Natural killer cell treated with Interleukin-12 subunit alpha and Interleukin-12 subunit beta and Interleukin-15 and Interleukin-18, amount 100 ng/mL, for 72 hours (primary cell): ENCODE measurements at regions not wholly inside any gene's neighbourhood (a gene's known extent, or its start where the extent isn't known, plus 50 kb on each side); places are given as distances from the start of the nearest gene placed in this dataset.
"Not testable (repeated sequence)": the region's sequence is repeated elsewhere in the genome, so short reads cannot be mapped to it uniquely, and the experiment has no call there.

Experiments
- ATAC-seq, 2 donors: fragments of 150-1000 bp; cut with Tn5 transposase in 1 of 2; sonication (Bioruptor Pico), chemical (Tn5 transposase) in 1 of 2; 2 replicates each; pipeline ENCODE4 v1.10.0; 2021
- DNase-seq: peaks from one replicate; pipeline ENCODE4 v3.0.0; 2022; ENCODE audit warnings: low spot score
- H3K27ac Mint-ChIP-seq, 2 donors: 1 replicate in 1 of 2; 2 replicates in 1 of 2; pipeline ENCODE4 v1.8.0; 2022; ENCODE audit warnings: mixed read lengths in 2 of 2, mild to moderate bottlenecking in 1 of 2, moderate library complexity in 1 of 2
- H3K27me3 Mint-ChIP-seq, 2 donors: 1 replicate in 1 of 2; 2 replicates in 1 of 2; pipeline ENCODE4 v1.8.0; 2022; ENCODE audit warnings: mixed read lengths in 2 of 2
- H3K36me3 Mint-ChIP-seq: one replicate; pipeline ENCODE4 v1.8.0; 2022; ENCODE audit warnings: mixed read lengths
- H3K4me1 Mint-ChIP-seq, 2 donors: 1 replicate in 1 of 2; 2 replicates in 1 of 2; pipeline ENCODE4 v1.8.0; 2022; ENCODE audit warnings: low read depth in 2 of 2, mixed read lengths in 2 of 2, mild to moderate bottlenecking in 1 of 2
- H3K4me3 Mint-ChIP-seq: one replicate; pipeline ENCODE4 v1.8.0; 2022; ENCODE audit warnings: mixed read lengths
- H3K9me3 Mint-ChIP-seq: 2 replicates; pipeline ENCODE4 v1.8.0; 2022; ENCODE audit warnings: mixed read lengths

DNA sequence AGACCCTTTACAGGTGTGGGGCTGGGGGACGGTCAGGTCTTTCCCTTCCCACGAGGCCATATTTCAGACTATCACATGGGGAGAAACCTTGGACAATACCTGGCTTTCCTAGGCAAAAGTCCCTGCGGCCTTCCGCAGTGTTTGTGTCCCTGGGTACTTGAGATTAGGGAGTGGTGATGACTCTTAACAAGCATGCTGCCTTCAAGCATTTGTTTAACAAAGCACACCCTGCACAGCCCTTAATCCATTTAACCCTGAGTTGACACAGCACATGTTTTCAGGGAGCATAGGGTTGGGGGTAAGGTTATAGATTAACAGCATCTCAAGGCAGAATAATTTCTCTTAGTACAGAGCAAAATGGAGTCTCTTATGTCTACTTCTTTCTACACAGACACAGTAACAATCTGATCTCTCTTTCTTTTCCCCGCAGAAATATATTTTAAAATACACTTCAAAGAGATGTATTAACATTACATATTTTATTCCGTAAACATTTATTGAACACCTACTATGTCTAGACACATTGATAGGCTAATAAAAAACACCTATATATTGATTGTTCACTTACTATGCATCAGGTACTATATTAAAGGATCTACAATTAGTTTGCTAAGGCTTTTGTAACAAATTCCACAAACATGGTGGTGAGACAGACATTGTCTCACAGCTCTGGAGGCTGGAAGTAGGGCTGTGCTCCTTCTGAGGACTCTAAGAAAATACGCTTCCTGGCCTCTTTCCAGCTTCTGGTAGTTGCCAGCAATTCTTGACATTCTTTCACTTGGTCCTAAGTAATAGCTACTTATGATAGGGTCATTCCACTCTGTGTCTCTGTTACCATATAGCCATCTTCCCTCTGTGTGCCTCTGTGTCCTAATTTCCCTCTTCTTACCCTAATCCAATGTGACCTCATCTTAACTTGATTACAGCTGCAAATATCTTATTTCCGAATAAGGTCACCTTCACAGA, 118.4 kb downstream of the SPP2 start:
- not testable (repeated sequence) for H3K36me3 Mint-ChIP-seq, DNase-seq, H3K9me3 Mint-ChIP-seq, H3K27ac Mint-ChIP-seq, ATAC-seq, H3K4me3 Mint-ChIP-seq
- peaks cover 8 to 18% of the 10 kb centered on the region in 2 donors for H3K4me1 Mint-ChIP-seq
- peaks cover 0 to 15% of the 10 kb centered on the region in 2 donors for H3K27me3 Mint-ChIP-seq

DNA sequence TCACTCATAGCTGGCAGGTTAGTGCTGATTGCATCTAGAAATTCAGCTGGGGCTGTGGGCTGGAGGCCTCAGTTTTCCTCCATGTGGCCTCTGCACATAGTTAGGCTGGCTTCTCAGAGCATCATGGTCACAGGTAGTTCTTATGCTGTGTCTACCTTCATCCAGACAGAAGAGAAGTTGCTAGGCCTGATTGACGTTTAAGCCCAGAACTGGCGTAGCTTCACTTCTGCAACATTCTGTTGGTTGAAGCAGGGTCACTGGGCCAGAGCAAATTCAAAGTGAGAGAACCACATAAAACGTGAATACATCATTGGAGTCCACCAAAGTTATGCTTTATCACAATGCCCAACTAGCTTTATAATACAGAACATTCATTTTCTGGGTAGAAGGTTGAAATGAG, 116.0 kb downstream of the SPP2 start:
- H3K4me3 Mint-ChIP-seq = no peak overlapping the region
- no peak overlapping the region for H3K27ac Mint-ChIP-seq
- H3K36me3 Mint-ChIP-seq = no peaks in the 10 kb centered on the region
- DNase-seq = no peak
- H3K4me1 Mint-ChIP-seq = peaks cover 12 to 23% of the 10 kb centered on the region in 2 donors
- ATAC-seq = no peak
- peaks cover 0 to 11% of the 10 kb centered on the region in 2 donors for H3K27me3 Mint-ChIP-seq
- no peaks in the 10 kb centered on the region for H3K9me3 Mint-ChIP-seq

DNA sequence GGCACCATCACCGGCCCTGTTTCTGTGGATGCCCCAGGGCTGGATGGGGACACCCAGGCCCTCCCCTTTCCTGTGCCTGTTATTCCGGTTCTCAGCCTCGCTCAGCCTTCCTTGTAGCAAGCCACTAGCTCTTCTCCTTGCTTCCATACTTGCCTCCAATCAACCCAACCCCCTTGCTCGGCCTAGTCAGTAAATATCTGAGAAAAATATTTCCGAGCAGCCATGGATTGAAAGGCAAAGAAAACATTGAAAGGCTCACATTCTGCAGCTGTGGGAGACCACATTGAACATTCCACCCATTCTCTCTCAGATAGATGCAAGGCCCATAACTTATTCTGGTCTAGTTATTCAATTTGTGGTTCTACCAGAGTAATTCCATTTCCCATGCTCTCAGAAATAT, 114.9 kb downstream of the SPP2 start:
- Mint-ChIP-seq H3K36me3 (no peaks in the 10 kb centered on the region), H3K27ac (peak overlapping the region in 1 of 2 donors; percentile 21), H3K27me3 (peaks cover 0 to 6% of the 10 kb centered on the region in 2 donors), H3K4me3 (no peak overlapping the region), H3K4me1 (peaks cover 12 to 19% of the 10 kb centered on the region in 2 donors), H3K9me3 (no peaks in the 10 kb centered on the region)
- ATAC-seq (no peak), DNase-seq (no peak)

DNA sequence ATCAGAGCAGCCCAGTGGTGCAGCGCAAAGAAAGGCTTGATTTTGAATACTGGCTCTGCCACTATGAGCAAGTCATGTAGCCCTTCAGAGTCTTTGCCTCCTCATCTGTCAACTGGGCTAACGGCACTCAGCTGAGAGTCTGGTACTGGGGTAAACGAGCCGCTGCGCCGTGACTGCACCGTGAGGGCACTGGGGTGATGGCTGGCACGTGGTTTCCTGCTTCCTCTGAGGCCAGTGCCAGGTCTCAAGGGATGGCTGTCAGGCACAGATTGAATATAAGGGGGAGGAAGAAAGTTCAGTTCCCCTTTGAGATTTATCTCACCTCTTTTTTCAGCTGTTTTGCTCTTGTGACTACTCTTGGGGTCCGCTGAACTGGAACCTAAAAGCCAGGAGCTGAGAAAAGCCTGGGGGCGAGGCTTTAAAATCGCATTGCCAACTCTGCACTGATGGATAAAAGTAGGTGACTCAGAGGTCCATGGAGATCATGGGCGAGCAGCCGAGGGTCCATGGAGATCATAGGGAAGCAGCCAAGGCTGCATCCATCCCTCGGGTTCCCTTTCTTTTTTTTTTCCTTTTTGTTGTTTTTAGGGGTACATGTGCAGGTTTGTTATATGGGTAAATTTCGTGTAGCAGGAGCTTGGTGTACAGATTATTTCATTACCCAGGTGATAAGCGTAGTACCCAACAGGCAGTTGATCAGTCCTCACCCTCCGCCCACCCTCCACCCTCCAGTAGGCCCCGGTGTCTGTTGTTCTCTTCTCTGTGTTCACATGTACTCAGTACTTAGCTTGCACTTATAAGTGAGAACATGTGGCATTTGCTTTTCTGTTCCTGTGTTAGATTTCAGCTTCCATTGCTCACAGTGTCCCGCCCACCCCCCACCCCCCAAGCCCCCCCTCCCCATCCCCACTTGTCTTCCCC, 114.3 kb downstream of the SPP2 start:
- Mint-ChIP-seq H3K27ac (peak overlapping the region in 1 of 2 donors; percentile 21), H3K4me1 (peaks cover 12 to 19% of the 10 kb centered on the region in 2 donors), H3K27me3 (peaks cover 0 to 6% of the 10 kb centered on the region in 2 donors), H3K9me3 (no peaks in the 10 kb centered on the region), H3K36me3 (no peaks in the 10 kb centered on the region), H3K4me3 (no peak overlapping the region)
- ATAC-seq = peak; percentile 60 to 74
- DNase-seq = no peak

DNA sequence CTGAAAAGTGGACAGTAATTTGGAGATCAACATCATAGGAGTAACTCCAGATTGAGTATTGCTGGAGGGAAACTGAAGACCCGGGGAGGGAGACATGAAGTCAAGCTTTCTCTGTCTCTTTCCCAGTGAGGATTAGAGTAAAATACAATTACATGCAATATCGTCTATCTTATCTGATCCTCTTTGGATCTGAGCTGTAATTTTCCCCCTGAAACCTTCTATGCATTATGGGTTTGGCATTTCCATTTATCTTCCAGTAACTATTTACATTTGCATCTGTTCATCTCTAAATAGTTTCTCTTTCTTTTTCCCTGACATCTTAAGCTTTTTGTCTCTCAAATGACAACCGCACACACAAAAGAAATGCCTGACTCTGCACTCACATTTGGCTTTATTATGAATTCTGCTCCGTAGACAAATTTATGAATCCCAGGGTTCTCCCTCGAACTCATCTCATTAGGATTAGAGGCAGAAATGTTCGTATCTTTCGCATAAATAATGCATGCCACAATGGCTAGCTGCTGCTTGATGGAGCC, 113.1 kb downstream of the SPP2 start:
- no peak for DNase-seq
- H3K36me3 Mint-ChIP-seq = no peaks in the 10 kb centered on the region
- H3K27ac Mint-ChIP-seq = no peak overlapping the region
- peaks cover 0 to 6% of the 10 kb centered on the region in 2 donors for H3K27me3 Mint-ChIP-seq
- H3K9me3 Mint-ChIP-seq = no peaks in the 10 kb centered on the region
- H3K4me3 Mint-ChIP-seq = no peak overlapping the region
- ATAC-seq = no peak
- H3K4me1 Mint-ChIP-seq = peaks cover 12 to 19% of the 10 kb centered on the region in 2 donors

DNA sequence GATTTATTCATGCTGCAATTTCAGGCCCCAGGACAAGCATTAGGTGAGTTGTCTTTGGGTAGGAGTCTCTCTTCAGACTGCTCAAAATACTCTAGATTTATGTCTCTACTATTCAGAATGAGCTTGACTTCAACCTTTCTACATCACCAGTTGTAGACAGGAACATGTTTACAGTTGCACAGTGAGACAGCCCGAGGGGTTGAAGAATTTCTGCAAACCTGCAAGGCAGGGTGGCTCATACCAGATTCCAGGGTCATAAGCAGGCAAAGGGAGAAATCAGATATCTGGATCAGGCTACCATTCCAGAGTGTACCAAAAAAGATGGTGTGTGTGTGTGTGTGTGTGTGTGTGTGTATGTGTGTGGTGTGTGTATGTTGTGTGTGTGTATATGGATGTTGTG, 112.4 kb downstream of the SPP2 start:
- Mint-ChIP-seq H3K4me3 (no peak overlapping the region), H3K27me3 (peaks cover 0 to 11% of the 10 kb centered on the region in 2 donors), H3K27ac (no peak overlapping the region), H3K4me1 (peaks cover 12 to 19% of the 10 kb centered on the region in 2 donors), H3K36me3 (no peaks in the 10 kb centered on the region), H3K9me3 (no peaks in the 10 kb centered on the region)
- ATAC-seq (no peak), DNase-seq (no peak)

DNA sequence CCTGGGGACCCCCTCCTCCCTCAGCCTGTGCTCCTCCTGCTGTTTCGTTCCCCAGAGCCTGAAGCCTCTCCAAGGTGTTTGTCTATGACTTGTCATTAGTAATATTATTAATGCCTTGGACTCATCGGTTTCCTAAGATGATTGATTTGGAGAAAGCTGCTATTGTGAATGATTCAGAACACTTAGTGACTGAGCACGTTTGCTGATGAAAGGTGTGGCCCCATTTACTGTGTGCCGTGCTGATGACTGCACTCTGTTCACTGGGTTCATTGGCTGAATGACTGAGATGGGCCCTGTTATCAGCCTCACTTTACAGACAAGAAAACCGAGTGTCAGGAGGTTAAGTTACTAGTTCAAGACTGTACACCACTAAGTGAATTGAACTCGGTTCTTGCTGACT, 111.4 kb downstream of the SPP2 start:
- Mint-ChIP-seq H3K4me3 (no peak overlapping the region), H3K36me3 (no peaks in the 10 kb centered on the region), H3K4me1 (peaks cover 12 to 19% of the 10 kb centered on the region in 2 donors), H3K27ac (no peak overlapping the region), H3K27me3 (peaks cover 0 to 11% of the 10 kb centered on the region in 2 donors), H3K9me3 (no peaks in the 10 kb centered on the region)
- ATAC-seq (no peak), DNase-seq (no peak)

DNA sequence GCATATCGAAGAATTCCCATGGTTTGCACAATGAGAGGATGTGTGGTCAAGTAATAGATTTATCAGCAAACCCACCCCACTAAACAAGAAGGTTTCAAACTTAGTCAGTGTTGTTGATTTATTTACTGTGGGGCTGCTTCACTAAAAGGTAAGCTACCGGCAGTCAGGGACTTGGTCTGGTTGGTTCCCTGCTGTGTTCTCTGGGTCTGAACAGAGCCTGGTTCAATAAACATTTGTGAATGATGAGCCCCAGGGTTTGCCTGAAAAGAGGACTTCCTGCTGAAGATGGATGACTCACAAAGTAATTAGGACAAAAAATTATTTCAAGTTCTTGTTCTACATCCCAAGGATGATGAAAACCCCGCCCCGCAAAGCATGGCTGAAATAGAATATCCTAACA, 108.3 kb downstream of the SPP2 start:
- Mint-ChIP-seq H3K27ac (no peak overlapping the region), H3K9me3 (no peaks in the 10 kb centered on the region), H3K27me3 (peaks cover 0 to 6% of the 10 kb centered on the region in 2 donors), H3K4me1 (peaks cover 3 to 5% of the 10 kb centered on the region in 2 donors), H3K36me3 (no peaks in the 10 kb centered on the region), H3K4me3 (no peak overlapping the region)
- no peak for ATAC-seq
- no peak for DNase-seq

DNA sequence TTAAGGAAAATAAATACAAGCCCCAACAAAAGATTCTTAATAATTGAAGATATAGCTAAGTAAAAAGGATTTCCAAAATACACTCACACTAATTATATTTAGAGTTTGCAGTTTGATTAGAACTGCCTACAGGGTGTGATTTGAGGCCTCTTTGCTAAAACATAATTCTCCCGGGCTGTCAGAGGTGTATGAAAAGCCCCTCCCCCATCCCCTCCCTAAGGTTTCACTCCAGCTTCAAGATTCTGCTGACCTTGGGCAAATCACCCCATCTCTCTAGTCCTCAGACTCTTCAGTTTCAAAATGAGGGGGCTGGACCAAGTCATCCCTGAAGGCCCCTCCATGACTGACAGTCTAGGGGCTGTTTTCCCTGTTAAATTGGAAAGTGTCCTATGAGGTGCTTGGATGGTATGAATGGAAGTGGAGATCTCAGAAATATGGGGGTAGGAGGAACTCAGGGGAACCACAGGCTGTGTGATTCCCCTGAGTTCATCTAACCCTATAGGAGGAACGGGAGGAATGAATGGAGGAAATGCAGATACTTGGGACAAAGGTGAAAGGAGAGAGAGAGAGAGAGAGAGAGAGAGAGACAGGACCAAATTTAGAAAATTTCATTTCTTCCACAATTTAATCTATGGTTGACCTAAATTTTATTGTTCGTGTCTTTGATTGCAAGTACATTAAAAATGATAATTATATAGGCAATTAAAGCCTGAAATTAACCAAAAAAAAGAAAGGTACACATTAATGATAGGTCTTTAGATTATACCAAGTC, 107.5 kb downstream of the SPP2 start:
- H3K4me1 Mint-ChIP-seq = peaks cover 0 to 3% of the 10 kb centered on the region in 2 donors
- ATAC-seq (no peak), DNase-seq (no peak)
- H3K27me3 Mint-ChIP-seq = peaks cover 0 to 4% of the 10 kb centered on the region in 2 donors
- no peak overlapping the region for H3K4me3 Mint-ChIP-seq
- peaks cover 7% of the 10 kb centered on the region for H3K36me3 Mint-ChIP-seq
- no peaks in the 10 kb centered on the region for H3K9me3 Mint-ChIP-seq
- H3K27ac Mint-ChIP-seq = no peak overlapping the region

DNA sequence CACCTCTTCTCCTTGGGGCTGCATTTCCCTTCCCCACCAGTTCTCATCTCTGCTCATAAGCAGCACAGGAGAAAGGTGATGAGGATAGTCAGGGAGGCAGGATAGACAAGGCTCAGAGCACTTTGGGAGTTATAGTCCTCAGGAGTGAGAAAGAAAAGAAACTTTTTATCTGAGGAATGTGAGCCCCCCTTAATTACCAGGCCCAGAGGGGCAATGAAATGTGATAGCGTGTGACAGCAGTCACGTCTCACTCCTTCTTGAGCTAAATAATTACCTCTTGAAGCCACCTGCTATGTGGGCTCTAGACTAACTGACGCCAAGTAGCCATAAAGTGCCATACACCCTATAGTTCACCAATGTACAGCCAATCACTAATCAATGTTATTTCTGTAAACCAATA, 105.8 kb downstream of the SPP2 start:
- Mint-ChIP-seq H3K36me3 (peaks cover 7% of the 10 kb centered on the region), H3K27ac (no peak overlapping the region), H3K4me1 (no peaks in the 10 kb centered on the region), H3K9me3 (peaks cover 2% of the 10 kb centered on the region), H3K27me3 (peaks cover 0 to 4% of the 10 kb centered on the region in 2 donors), H3K4me3 (no peak overlapping the region)
- DNase-seq (no peak), ATAC-seq (no peak)

DNA sequence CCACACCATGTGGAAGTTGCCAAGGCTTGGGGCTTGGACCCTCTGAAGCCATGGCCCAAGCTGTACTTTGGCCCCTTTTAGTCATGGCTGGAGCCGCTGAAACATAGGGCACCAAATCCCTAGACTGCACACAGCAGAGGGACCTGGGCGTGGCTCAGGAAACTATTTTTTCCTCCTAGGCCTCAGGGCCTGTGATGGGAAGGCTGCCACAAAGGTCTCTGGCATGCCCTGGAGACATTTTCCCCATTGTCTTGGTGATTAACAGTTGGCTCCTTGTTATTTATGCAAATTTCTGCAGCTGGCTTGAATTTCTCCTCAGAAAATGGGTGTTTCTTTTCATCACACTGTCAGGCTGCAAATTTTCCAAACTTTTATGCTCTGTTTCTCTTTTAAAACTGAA, 102.3 kb downstream of the SPP2 start:
- not testable (repeated sequence) for ATAC-seq, DNase-seq, H3K4me1 Mint-ChIP-seq, H3K36me3 Mint-ChIP-seq, H3K27me3 Mint-ChIP-seq, H3K27ac Mint-ChIP-seq, H3K4me3 Mint-ChIP-seq, H3K9me3 Mint-ChIP-seq

DNA sequence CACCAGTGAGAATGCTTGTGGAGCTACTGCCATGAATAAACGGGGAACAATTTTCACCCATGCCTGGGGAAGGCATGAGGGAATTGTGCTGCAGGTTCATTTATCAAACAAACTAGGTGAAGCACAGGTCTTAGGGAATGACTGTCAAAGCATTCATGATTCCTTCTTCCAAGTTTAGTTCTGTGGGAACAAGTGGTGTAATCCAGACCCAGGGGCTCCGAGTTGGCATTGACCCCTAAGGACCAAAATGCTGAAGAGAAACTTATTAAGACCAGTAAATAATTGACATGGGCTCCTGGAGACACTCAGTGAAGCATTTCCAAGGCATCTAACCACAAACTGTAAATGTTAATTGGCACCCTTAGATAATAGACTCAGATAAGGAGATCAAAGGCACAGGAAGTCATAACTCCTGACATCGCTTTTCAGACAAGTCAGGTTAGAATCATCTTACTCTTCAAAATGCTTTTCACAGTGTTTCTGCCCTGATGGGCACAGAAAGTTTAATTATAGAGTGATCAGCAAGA, 96.9 kb downstream of the SPP2 start:
- H3K36me3 Mint-ChIP-seq = no peaks in the 10 kb centered on the region
- peaks cover 2% of the 10 kb centered on the region for H3K9me3 Mint-ChIP-seq
- H3K27me3 Mint-ChIP-seq = no peaks in the 10 kb centered on the region
- H3K27ac Mint-ChIP-seq = no peak overlapping the region
- H3K4me3 Mint-ChIP-seq = no peak overlapping the region
- peaks cover 6 to 13% of the 10 kb centered on the region in 2 donors for H3K4me1 Mint-ChIP-seq
- DNase-seq (no peak), ATAC-seq (no peak)
